ENCODE measurements at regions not wholly inside any gene's neighbourhood (a gene's known extent, or its start where the extent isn't known, plus 50 kb on each side); places are given as distances from the start of the nearest gene placed in this dataset.
"Not testable (repeated sequence)": the region's sequence is repeated elsewhere in the genome, so short reads cannot be mapped to it uniquely, and the experiment has no call there.

GRCh38 chr1:192418552-192419285 lies 101.9 kb downstream of the RGS21 start:
- no peak for DNase-seq

GRCh38 chr1:192430644-192431043 lies 113.9 kb downstream of the RGS21 start:
- DNase-seq, result no peak

- DNase-seq, result no peak
These were observed 118.9 kb downstream of the RGS21 start for GRCh38 chr1:192435704-192436103.

- DNase-seq, result no peak
These were observed 119.8 kb downstream of the RGS21 start for GRCh38 chr1:192436441-192437078.

DNA sequence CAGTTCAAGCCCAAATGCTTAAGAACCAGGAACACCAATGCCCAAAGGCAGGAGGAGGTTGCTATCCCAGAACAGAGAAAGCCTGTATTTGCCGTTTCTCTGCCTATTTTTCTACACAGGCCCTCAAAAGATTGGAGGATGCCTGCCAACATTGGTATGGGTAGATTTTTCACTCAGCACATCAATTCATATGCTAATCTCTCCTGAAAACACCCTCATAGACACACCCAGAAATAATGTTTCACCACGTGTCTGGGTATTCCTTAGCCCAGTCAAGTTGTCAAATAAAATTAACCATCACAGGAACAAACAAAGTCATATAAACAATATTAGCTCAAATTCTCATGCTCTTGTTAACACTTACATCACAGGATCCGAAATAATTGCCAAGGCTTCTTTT lies 121.9 kb downstream of the RGS21 start:
- DNase-seq, result no peak

DNA sequence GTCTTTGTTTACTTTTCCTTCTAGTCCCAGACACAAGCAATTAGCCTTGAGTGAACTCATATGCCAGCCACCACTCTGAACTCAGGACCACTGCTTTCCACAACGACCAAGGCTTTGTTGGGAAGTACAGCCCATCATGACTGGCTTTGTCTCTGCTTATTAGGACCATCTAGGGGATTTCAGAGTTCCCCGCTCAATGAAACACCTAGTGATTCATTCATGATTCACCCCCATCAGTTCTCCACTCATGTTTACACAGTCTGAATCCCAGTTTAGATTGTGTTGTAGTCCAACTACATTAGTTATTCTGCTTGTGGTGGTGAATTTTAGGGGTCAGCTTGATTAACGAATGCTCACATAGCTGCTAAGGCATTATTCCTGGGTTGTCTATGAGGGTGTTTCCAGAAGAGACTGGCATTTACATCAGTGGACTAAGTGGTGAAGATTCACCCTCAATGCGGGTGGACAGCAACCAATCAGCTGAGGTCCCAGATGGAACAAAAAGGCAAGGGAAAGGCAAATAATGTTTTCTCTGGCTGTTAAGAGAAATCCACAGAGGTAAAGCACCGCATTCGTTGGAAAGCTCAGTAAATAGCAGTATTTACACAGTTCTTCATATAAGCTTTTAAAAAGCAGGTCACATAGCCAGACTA lies 122.7 kb downstream of the RGS21 start:
- DNase-seq, result no peak

DNA sequence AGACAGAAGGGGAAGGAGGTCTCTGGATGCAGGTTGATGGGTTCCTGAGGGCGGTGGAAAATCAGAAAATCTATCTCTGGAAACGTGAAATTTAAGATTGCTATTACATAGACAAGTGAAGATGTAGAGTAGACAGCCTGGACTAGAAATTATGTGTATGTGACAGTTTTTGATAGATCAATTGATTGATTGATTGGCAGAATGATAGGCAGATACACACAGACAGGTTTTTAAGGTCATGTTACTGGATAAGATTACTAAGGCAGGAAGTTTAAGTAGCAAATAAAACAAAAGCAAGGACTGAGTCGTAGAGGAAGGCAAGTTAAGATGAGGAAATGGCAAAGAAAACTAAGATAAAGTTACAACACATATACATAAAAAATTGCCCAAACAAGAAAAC lies 124.7 kb downstream of the RGS21 start:
- no peak for DNase-seq

DNA sequence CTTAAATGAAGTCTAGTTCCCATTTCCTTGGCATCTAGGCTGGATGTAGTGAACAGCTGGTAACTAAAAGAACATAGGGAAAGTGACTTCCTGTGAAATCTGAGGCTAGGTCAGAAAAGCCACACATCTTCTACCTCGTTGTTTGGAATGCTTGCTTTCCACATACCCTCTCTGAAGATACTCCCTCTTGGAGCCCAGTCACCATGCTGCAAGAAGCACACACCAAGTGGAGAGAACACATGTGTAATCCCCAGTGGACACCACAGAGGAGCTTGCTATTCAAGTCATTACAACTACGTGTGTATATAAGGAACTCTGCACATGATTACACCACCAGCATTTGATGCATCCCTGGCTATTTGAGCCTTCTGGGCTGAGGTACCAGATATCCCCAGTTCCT lies 125.9 kb downstream of the RGS21 start:
- no peak for DNase-seq

DNA sequence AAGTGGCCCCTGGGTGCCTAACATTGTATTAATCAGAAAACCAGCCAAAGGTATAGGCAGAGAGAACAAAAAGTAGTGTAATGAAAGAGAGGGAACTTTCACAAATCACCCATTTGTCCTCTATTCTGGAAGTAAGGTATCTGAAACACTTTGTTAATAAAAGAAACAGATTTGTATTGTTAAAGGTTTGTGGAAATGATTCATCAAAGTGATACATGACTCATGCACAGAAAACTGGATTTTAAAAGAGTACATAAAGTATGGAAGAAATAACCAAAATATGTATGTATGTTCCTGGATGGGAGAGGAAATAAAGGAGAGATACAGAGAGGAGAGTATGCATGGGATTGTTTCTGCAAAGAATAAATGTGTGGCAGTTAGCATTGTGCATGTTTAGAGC lies 126.8 kb downstream of the RGS21 start:
- no peak for DNase-seq

DNA sequence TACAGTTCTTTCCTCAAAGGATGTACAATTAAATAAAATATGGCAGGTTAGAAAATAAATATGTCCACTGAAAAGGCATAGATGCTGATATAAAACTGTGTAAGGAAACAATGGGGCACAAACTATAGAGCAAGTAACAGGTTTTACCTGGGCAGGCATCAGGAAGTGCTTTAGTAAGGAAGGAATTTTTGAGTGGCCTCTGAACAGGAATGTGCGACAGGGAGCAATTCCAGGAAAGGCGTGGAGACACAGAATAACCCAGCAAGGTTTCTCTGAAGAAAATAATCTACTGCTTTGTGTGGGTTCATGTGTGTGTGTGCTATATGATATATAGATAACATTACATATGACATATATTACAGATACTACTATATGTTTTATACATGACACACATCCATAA lies 128.4 kb downstream of the RGS21 start:
- DNase-seq, result no peak

- DNase-seq, result peak; percentile 57 to 69
These were observed 129.2 kb downstream of the RGS21 start for GRCh38 chr1:192445839-192446489.

DNA sequence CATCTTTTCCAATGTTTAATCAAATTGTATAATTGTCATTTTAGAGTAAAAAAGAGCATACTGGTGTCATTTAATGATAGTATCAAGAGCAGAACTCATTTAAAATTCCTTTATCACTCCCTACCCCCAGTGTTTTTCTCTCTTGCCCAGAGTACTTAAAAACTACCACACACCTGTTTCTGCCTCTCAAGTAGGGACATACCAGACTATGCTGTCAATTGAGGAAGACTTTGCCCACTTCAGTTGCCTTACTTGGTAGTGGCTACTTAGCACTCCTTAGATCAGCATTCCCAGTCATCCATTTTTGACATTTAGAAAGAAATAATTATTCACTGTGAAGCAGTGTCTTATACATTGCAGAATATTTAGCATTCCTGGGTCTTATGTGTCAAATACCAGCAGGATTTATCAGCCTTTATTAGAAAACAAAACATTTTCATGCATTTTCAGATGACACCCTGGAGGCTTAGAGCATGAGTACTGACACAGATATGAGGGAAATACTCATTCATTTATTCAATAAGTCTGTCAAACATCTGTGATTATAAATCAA lies 127.5 kb upstream of the RGS1 start:
- DNase-seq, result no peak

DNA sequence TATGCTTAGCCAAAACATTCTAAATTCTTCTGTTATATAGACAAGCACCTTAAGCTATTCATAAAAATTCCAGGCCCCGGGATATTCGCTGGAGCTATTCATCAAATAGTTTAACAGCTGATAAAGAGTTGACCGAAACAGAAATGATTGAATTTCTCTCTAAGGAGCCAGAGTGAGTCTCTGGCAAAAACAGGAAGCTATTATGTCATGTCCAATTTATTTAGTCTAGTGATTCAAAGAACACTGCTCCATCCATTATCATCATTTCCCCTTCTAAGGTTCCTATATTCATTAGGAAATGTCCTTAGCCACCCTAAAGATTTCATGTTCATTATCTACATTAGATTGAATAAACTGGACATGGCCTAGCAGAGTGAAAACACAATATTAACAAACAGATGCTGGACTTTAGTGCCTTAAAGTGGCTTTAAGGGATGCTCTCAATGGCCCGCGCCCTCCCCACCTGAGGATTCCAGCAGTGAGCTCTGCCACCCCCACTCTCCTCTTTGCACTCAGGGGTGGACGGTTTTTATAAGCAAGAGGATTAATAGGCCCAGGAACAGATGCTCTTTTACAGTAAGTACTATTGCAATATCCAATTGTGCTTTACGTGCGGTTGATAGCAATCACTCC lies 122.1 kb upstream of the RGS1 start:
- no peak for DNase-seq

DNA sequence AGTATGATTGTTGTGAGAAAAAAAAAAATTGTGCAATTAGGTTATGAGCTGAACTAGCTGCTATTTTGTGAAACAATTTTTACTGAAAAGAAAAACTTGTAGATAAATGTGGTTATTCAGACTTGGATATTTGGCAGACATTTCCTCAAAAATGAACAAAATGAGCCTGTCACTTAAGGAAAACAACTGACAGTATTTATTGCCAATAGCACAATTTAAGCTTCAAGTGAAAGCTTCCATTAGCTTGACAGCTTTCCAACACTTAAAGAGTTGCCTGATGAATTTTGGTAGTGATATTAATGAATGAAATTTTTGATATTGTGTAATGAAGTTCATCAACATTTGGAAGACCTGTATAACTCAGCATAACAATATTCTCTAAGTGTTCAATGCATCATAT lies 116.1 kb upstream of the RGS1 start:
- no peak for DNase-seq

DNA sequence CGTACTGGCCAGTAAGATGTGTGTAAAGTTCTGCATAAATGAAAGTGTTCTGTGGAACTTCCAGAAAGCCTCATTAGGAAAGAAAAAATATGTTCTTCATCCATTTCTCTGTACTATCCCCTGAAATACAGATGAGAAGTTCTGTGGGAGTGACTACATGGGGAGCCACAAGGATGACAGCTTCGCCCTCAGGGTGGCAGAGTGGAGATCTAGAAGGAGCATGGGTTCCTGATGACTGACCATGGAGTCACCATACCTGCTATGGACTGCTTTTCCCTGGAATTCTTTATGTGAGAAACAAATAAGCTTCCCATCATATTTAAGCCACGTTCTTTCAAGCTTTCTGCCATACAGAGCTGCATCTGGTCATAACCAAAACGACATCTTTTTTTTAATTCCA lies 113.9 kb upstream of the RGS1 start:
- no peak for DNase-seq

GRCh38 chr1:192462616-192463015 lies 113.0 kb upstream of the RGS1 start:
- no peak for DNase-seq

GRCh38 chr1:192463661-192464060 lies 111.9 kb upstream of the RGS1 start:
- DNase-seq, result no peak

DNA sequence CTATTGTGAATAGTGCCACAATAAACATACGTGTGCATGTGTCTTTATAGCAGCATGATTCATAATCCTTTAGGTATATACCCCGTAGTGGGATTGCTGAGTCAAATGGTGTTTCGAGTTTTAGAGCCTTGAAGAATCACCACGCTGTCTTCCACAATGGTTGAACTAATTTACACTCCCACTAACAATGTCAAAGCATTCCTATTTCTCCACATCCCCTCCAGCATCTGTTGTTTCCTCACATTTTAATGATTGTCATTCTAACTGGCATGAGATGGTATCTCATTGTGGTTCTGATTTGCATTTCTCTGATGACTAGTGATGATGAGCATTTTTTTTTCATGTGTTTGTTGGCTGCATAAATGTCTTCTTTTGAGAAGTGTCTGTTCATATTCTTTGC lies 110.4 kb upstream of the RGS1 start:
- DNase-seq, result not testable (repeated sequence)

GRCh38 chr1:192474080-192474683 lies 101.4 kb upstream of the RGS1 start:
- no peak for DNase-seq

DNA sequence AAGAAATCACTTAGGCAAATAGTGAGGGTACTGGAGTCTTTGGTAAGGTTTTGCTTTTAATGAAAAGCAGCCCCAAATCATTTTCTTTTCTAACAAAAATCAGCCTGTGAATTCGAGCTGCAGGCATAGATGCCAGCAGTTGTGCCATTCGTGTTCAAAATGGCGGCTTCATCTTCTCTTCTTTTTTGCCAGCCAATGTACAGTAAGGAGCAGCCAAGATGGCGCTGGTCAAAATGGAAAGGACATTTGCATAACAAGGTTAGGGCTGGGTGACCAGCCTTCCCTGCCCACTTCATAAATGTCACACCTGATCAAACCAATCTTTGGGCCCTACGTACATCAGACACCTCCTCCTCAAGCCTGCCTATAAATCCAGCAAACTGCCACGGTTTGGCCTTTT lies 100.2 kb upstream of the RGS1 start:
- no peak for DNase-seq

DNA sequence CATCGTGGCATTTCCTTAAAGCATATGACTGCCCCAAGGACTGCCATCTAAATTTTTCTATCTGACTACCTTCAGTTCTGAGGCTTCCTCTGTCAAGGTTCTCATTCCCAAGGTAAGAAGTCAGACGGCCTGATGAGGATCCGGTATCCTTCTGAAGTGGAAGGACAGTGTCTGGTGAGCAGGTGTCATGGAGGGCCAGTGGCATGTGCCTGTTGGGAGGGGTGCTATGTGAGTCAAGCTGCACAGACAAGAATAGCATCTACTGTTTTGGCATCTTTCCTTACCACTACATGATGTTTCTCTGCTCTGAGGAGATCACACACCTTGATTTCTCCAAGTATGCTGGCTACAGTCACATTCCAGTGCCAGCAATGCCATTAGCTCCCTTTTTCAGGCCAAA lies 99.6 kb upstream of the RGS1 start:
- no peak for DNase-seq

DNA sequence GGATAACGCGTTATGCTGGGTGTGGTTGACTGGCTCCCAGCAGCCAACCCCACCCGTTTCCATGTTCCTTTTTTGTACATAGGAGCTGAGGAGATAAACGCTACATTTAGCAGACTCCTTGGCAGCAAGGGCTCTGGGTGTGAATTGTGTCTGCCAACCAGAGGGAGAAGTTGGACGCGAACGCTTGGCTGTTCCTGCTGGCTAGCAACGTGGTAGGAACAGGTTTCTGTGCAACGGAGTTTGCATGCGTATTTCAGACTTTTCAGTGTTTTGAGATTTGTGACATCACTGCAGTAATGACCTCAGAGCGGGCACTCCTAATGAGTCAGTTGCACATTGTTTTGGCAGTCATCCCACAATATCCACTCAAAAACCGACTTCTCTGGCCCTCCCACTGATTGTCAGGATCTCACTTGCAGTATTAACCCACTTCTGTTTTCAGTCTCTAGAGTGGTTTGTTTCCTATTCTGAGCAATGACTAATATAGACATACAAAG lies 98.7 kb upstream of the RGS1 start:
- DNase-seq, result peak in 1 of 2 experiments; percentile 26
